CD4-positive, alpha-beta T cell (primary cell): ENCODE measurements at regions not wholly inside any gene's neighbourhood (a gene's known extent, or its start where the extent isn't known, plus 50 kb on each side); places are given as distances from the start of the nearest gene placed in this dataset.

Experiments
- ATAC-seq: fragments of 200-7000 bp; cut with Tn5 transposase; one replicate; pipeline ENCODE4 v1.10.0; 2022; ENCODE audit warnings: mild to moderate bottlenecking; ENCODE audit not compliant: poor library complexity
- CTCF ChIA-PET: fragments of 350-600 bp; sonication (Branson Sonifier 250); formaldehyde crosslinking; loops from one replicate; lab custom pipeline; 2021; ENCODE audit warnings: antibody characterized with exemption, inconsistent platforms; lab: Charles Lee
- POLR2A ChIA-PET: fragments of 350-600 bp; sonication (Branson Sonifier 250); formaldehyde crosslinking; loops from one replicate; lab custom pipeline; 2021; ENCODE audit warnings: antibody characterized with exemption, inconsistent platforms; lab: Charles Lee
- DNase-seq, 14 experiments: peaks; one replicate each; pipeline ENCODE4 v3.0.0-alpha.2; 2013 to 2020; ENCODE audit warnings: mixed read lengths in 2 of 14
- H3K27ac ChIP-seq, 2 donors: one replicate each; pipeline versions ENCODE4 v1.5.1 to v1.7.0; 2013; ENCODE audit warnings: low read length in 2 of 2, low read depth in 1 of 2, mild to moderate bottlenecking in 1 of 2
- H3K27me3 ChIP-seq, 2 experiments: 1 replicate in 1 of 2; 2 replicates in 1 of 2; pipeline versions ENCODE4 v1.6.1 to v1.7.0; 2013; ENCODE audit warnings: low read length in 2 of 2, control low read depth in 1 of 2, mild to moderate bottlenecking in 1 of 2, moderate library complexity in 1 of 2; ENCODE audit not compliant: insufficient read depth in 2 of 2, control insufficient read depth in 1 of 2
- H3K36me3 ChIP-seq: one replicate; pipeline ENCODE4 v1.6.1; 2013; ENCODE audit warnings: low read length, control low read depth; ENCODE audit not compliant: insufficient read depth
- H3K4me1 ChIP-seq: one replicate; pipeline ENCODE4 v1.6.1; 2013; ENCODE audit warnings: low read length, control low read depth; ENCODE audit not compliant: insufficient read depth
- H3K4me3 ChIP-seq: one replicate; pipeline ENCODE4 v1.5.1; 2013; ENCODE audit warnings: mild to moderate bottlenecking, low read length, moderate library complexity
- H3K9me3 ChIP-seq, 2 experiments: 1 replicate in 1 of 2; 2 replicates in 1 of 2; pipeline versions ENCODE4 v1.6.1 to v1.7.0; 2013; ENCODE audit warnings: low read length in 2 of 2, mild to moderate bottlenecking in 2 of 2, control low read depth in 1 of 2, moderate library complexity in 1 of 2; ENCODE audit not compliant: control insufficient read depth in 1 of 2, insufficient read depth in 1 of 2
- H3K27ac Mint-ChIP-seq: one replicate; pipeline ENCODE4 v1.8.0; 2020; ENCODE audit warnings: mixed read lengths
- H3K27me3 Mint-ChIP-seq: one replicate; pipeline ENCODE4 v1.8.0; 2021; ENCODE audit warnings: mixed read lengths
- H3K36me3 Mint-ChIP-seq: one replicate; pipeline ENCODE4 v1.8.0; 2021; ENCODE audit warnings: low read depth, mixed read lengths
- H3K4me1 Mint-ChIP-seq: one replicate; pipeline ENCODE4 v1.8.0; 2021; ENCODE audit warnings: low read depth, mixed read lengths
- H3K4me3 Mint-ChIP-seq: one replicate; pipeline ENCODE4 v1.8.0; 2020; ENCODE audit warnings: mild to moderate bottlenecking, mixed read lengths
- H3K9me3 Mint-ChIP-seq: one replicate; pipeline ENCODE4 v1.8.0; 2020; ENCODE audit warnings: mixed read lengths
- intact Hi-C, 2 experiments: fragments of 100-400 bp; cut with DNase I in 1 of 2; cut with micrococcal nuclease in 1 of 2; formaldehyde crosslinking; loops; one replicate each; pipeline versions ENCODE4 v1.15.1 to v1.9.0; 2023 to 2025; cut with DNase I, micrococcal nuclease
- TF ChIP-seq, protein P1 (sequence below): fragments of 200-600 bp; IDR thresholded peaks from one replicate; pipeline ENCODE4 v1.8.0; 2022; ENCODE audit warnings: antibody characterized with exemption, mild to moderate bottlenecking

DNA sequence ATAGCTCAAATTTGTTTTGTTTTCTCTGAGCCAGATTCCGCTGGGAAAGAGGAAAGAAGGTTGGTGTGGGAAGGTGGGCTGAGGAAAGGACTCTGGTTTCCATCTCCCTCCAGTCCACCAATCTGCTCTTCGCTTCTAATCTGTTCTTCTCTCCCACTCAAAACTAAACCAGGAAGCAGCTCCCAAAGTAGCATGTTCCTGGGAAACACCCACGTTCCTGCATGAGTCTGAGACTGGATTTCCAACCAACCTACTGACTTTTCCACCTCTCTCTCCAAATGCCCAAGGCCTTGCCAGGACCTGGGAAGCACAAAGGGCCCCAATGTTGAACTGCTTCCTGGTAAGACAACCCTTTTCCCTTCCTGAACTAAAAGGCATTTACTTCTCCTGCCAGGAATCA, 110.2 kb downstream of the WT1 start:
- no peaks in the 10 kb centered on the region for H3K36me3 Mint-ChIP-seq
- Histone ChIP-seq H3K4me3 (no peak overlapping the region), H3K9me3 (no peaks in the 10 kb centered on the region), H3K36me3 (no peaks in the 10 kb centered on the region), H3K27me3 (no peaks in the 10 kb centered on the region), H3K4me1 (no peaks in the 10 kb centered on the region), H3K27ac (no peak overlapping the region)
- TF ChIP-seq, protein P1, sequence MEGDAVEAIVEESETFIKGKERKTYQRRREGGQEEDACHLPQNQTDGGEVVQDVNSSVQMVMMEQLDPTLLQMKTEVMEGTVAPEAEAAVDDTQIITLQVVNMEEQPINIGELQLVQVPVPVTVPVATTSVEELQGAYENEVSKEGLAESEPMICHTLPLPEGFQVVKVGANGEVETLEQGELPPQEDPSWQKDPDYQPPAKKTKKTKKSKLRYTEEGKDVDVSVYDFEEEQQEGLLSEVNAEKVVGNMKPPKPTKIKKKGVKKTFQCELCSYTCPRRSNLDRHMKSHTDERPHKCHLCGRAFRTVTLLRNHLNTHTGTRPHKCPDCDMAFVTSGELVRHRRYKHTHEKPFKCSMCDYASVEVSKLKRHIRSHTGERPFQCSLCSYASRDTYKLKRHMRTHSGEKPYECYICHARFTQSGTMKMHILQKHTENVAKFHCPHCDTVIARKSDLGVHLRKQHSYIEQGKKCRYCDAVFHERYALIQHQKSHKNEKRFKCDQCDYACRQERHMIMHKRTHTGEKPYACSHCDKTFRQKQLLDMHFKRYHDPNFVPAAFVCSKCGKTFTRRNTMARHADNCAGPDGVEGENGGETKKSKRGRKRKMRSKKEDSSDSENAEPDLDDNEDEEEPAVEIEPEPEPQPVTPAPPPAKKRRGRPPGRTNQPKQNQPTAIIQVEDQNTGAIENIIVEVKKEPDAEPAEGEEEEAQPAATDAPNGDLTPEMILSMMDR: no peak
- DNase-seq: no peak
- ChIA-PET CTCF (interaction anchor here (1.9 kb wide), 1 partner anchor 8 kb away, joined by 8 read pairs; no protein-coding TSS in a partner anchor), POLR2A (no interaction called here)
- no peak overlapping the region for H3K4me3 Mint-ChIP-seq
- peaks cover 27% of the 10 kb centered on the region for H3K27me3 Mint-ChIP-seq
- no peak for ATAC-seq
- H3K27ac Mint-ChIP-seq: no peak overlapping the region
- H3K9me3 Mint-ChIP-seq: no peaks in the 10 kb centered on the region
- intact Hi-C loops: no loop called here
- no peaks in the 10 kb centered on the region for H3K4me1 Mint-ChIP-seq

- no peak for ATAC-seq
- intact Hi-C loops: no loop called here
- Mint-ChIP-seq H3K36me3 (no peaks in the 10 kb centered on the region), H3K4me1 (no peaks in the 10 kb centered on the region), H3K9me3 (no peaks in the 10 kb centered on the region), H3K27ac (no peak overlapping the region), H3K4me3 (no peak overlapping the region), H3K27me3 (peaks cover 29% of the 10 kb centered on the region)
- H3K9me3 ChIP-seq: no peaks in the 10 kb centered on the region
- H3K36me3 ChIP-seq: no peaks in the 10 kb centered on the region
- TF ChIP-seq, protein P1: no peak
- no peak overlapping the region for H3K4me3 ChIP-seq
- no peak overlapping the region for H3K27ac ChIP-seq
- CTCF ChIA-PET: no interaction called here
- H3K4me1 ChIP-seq: no peaks in the 10 kb centered on the region
- no peak for DNase-seq
- POLR2A ChIA-PET: no interaction called here
- H3K27me3 ChIP-seq: no peaks in the 10 kb centered on the region
These were observed 109.6 kb downstream of the WT1 start for GRCh38 chr11:32325725-32326124.

DNA sequence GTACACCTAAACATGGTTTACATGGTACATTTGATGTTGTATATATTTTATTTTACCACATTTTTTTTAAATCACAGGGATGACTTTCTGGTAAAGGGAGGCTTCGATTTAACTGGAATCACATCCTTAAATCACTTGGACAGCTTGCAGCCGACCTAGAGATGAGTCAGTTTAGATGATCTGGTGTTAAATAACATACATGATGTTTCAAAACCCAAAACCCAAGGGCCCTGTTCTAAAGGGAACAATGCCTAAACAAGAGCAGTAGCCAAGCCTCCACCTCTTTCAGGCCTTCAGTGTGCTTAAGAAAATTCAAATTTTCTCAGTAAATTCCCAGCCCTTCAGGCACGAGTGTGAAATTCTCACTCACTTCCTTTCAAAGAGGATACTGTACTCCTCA, 108.8 kb downstream of the WT1 start:
- no peaks in the 10 kb centered on the region for H3K4me1 ChIP-seq
- TF ChIP-seq, protein P1: no peak
- no peak for DNase-seq
- Mint-ChIP-seq H3K36me3 (no peaks in the 10 kb centered on the region), H3K4me3 (no peak overlapping the region), H3K9me3 (no peaks in the 10 kb centered on the region), H3K27me3 (peaks cover 27% of the 10 kb centered on the region), H3K27ac (no peak overlapping the region), H3K4me1 (no peaks in the 10 kb centered on the region)
- no peaks in the 10 kb centered on the region for H3K9me3 ChIP-seq
- no peak overlapping the region for H3K27ac ChIP-seq
- no peaks in the 10 kb centered on the region for H3K27me3 ChIP-seq
- intact Hi-C loops: no loop called here
- H3K36me3 ChIP-seq: no peaks in the 10 kb centered on the region
- ATAC-seq: no peak
- CTCF ChIA-PET: no interaction called here
- H3K4me3 ChIP-seq: no peak overlapping the region
- POLR2A ChIA-PET: interaction anchor here (0.5 kb wide), 1 partner anchor 12 kb away, joined by 3 read pairs; no protein-coding TSS in a partner anchor
